Retinal pigment epithelial cell (primary cell): ENCODE measurements at regions not wholly inside any gene's neighbourhood (a gene's known extent, or its start where the extent isn't known, plus 50 kb on each side); places are given as distances from the start of the nearest gene placed in this dataset.
"Not testable (repeated sequence)": the region's sequence is repeated elsewhere in the genome, so short reads cannot be mapped to it uniquely, and the experiment has no call there.

Experiments used
- DNase-seq: peaks from one replicate; pipeline ENCODE4 v3.0.0-alpha.2; 2010; ENCODE audit warnings: low read depth
- H3K4me3 ChIP-seq: 2 replicates; pipeline ENCODE4 v1.5.1; 2011; ENCODE audit warnings: mild to moderate bottlenecking, low read length, control low read depth, moderate library complexity
- TF ChIP-seq, protein P1 (sequence below): conservative IDR thresholded peaks from 2 replicates; pipeline ENCODE4 v1.5.1; 2011; ENCODE audit warnings: low read depth, low read length, control low read depth, inconsistent platforms

DNA sequence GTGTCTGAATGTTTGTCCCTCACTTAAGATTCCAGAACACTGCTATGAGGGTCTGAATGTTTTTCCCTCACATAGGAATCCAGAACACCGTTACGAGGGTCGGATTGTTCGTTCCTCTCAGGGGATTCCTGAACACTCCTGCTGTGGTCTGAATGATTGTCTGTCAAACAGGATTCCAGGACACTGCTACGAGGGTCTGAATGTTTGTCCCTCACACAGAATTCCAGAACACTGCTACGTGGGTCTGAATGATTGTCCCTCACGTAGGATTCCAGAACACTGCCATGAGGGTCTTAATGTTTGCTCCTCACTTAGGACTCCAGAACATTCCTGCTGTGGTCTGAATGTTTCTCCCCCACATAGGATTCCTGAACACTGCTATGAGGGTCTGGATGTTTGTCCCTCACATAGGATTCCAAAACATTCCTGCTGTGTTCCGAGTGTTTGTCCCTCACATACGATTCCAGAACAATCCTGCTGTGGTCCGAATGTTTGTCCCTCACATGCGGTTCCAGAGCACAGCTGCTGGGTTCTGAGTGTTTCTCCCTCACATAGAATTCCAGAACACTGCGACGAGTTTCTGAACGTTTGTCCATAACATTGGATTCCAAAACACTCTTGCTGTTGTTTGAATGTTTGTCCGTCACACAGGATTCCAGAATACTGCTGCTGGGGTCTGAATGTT is 199.5 kb downstream of the FOXD4L6 start:
- DNase-seq, result no peak
- no peak overlapping the region for H3K4me3 ChIP-seq
- TF ChIP-seq, protein P1, sequence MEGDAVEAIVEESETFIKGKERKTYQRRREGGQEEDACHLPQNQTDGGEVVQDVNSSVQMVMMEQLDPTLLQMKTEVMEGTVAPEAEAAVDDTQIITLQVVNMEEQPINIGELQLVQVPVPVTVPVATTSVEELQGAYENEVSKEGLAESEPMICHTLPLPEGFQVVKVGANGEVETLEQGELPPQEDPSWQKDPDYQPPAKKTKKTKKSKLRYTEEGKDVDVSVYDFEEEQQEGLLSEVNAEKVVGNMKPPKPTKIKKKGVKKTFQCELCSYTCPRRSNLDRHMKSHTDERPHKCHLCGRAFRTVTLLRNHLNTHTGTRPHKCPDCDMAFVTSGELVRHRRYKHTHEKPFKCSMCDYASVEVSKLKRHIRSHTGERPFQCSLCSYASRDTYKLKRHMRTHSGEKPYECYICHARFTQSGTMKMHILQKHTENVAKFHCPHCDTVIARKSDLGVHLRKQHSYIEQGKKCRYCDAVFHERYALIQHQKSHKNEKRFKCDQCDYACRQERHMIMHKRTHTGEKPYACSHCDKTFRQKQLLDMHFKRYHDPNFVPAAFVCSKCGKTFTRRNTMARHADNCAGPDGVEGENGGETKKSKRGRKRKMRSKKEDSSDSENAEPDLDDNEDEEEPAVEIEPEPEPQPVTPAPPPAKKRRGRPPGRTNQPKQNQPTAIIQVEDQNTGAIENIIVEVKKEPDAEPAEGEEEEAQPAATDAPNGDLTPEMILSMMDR, result no peak

DNA sequence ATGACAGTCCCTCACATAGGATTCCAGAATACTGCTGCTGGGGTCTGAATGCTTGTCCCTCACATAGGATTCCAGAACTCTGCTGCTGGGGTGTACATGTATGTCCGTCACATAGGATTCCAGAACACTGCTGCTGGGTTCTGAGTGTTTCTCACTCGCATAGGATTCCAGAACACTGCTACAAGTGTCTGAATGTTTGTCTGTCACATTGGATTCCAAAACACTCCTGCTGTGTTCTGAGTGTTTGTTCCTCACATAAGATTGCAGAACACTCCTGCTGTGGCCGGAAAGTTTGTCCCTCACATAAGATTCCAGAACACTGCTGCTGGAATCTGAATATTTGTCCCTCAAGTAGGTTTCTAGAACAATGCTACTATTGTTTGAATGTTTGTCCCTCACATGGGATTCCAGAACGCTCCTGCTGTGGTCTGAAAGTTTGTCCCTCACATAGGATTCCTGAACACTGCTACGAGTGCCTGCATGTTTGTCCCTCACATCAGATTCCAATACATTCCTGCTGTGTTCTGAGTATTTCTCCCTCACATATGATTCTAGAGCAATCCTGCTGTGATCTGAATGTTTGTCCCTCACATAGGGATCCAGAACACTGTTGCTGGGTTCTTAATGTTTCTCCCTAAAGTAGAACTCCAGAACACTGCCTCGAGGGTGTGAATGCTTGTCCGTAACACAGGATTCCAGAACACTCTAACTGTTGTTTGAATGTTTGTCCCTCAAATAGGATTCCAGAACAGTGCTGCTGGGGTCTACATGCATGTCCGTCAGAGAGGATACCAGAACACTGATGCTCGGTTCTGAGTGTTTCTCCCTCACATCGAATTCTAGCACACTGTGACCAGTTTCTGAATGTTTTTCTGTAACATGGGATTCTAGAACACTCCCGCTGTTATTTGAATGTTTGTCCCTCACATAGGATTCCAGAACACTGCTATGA is 200.4 kb downstream of the FOXD4L6 start:
- no peak for DNase-seq
- H3K4me3 ChIP-seq, result no peak overlapping the region
- TF ChIP-seq, protein P1, result no peak

DNA sequence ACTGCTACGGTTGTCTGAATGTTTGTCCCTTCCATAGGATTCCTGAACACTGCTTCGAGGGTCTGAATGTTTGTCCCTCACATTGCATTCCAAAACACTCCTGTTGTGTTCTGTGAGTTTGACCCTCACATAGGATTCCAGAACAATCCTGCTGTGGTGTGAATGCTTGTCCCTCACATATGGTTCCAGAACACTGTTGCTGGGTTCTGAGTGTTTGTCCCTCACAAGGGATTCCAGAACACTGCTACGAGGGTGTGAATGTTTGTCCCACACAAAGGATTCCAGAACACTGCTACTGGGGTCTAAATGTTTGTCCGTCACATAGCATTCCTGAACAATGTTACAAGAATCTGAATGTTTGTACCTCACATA is 201.2 kb downstream of the FOXD4L6 start:
- TF ChIP-seq, protein P1, result no peak
- no peak for DNase-seq
- no peak overlapping the region for H3K4me3 ChIP-seq

DNA sequence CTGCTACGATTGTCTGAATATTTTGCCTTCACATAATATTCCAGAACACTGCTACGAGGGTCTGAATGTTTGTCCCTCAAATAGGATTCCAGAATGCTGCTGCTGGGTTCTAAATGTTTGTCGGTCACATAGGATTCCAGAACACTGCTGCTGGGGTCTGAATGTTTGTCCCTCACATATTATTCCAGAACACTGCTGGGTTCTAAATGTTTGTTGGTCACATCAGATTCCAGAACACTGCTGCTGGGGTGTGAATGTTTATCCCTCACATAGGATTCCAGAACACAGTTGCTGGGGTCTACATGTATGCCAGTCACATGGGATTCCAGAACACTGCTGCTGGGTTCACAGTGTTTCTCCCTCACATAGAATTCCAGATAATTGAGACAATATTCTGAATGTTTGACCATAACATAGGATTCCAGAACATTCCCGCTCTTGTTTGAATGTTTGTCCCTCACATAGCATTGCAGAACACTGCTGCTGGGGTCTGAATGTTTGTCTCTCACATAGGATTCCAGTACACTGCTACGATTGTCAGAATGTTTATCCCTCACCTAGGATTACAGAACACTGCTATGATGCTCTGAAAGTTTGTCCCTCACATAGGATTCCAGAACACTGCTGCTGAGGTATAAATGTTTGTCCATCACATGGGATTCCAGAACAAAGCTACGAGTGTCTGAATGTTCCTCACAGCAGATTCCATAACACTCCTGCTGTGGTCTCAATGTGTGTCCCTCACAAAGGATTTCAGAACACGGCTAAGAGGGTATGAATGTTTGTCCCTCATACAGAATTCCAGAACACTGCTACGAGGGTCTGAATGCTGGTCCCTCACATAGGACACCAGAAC is 201.8 kb downstream of the FOXD4L6 start:
- TF ChIP-seq, protein P1, result no peak
- DNase-seq, result no peak
- no peak overlapping the region for H3K4me3 ChIP-seq

DNA sequence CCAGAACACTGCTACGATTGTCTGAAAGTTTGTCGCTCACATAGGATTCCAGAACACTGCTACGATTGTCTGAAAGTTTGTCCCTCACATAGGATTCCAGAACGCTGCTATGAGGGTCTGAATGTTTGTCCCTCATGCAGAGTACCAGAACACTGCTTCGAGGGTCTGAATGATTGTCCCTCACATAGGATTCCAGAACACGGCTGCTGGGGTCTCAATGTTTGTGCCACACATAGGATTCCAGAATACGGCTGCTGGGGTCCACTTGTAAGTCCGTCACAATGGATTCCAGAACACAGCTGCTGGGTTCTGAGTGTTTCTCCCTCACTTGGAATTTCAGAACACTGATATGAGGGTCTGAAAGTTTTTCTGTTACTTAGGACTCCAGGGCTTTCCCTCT is 203.3 kb downstream of the FOXD4L6 start:
- H3K4me3 ChIP-seq, result no peak overlapping the region
- TF ChIP-seq, protein P1, result no peak
- DNase-seq, result no peak

DNA sequence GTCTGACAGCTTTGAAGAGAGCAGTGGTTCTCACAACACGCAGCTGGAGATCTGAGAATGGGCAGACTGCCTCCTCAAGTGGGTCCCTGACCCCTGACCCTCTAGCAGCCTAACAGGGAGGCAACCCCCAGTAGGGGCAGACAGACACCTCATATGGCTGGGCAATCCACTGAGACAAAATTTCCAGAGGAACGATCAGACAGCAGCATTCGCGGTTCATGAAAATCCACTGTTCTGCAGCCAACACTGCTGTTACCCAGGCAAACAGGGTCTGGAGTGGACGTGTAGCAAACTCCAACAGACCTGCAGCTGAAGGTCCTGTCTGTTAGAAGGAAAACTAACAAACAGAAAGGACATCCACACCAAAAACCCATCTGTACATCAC is 212.1 kb downstream of the FOXD4L6 start:
- DNase-seq, H3K4me3 ChIP-seq: not testable (repeated sequence)

DNA sequence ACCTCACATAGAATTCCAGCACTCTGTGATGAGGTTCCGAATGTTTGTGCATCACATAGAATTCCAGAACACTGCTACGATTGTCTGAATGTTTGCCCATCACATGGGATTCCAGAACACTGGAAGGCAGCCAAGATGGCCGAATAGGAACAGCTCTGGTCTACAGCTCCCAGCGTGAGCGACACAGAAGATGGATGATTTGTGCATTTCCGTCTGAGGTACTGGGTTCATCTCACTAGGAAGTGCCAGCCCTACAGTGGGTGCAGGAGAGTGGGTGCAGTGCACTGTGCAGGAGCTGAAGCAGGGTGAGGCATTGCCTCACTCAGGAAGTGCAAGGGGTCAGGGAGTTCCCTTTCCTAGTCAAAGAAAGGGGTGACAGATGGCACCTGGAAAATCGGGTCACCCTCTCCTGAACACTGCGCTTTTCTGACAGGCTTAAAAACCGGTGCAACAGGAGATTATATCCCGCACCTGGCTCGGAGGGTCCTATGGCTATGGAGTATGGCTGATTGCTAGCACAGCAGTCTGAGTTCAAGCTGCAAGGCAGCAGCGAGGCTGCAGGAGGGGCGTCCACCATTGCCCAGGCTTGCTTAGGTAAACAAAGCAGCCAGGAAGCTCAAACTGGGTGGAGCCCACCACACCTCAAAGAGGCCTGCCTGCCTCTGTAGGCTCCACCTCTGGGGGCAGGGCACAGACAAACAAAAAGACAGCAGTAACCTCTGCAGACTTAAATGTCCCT is 212.7 kb downstream of the FOXD4L6 start:
- not testable (repeated sequence) for DNase-seq, H3K4me3 ChIP-seq
